SK-N-SH treated with all-trans-retinoic acid at 6 μM for 48 hours (cell line): ENCODE measurements at regions not wholly inside any gene's neighbourhood (a gene's known extent, or its start where the extent isn't known, plus 50 kb on each side); places are given as distances from the start of the nearest gene placed in this dataset.

Experiments used
- ATAC-seq: fragments of 200-7000 bp; cut with Tn5 transposase; 3 replicates; pipeline ENCODE4 v1.9.1; 2020; ENCODE audit warnings: mild to moderate bottlenecking, moderate library complexity
- ARNTL ChIP-seq: fragments of 450-650 bp; formaldehyde crosslinking; IDR thresholded peaks from 2 replicates; pipeline ENCODE4 v1.5.0; 2020; ENCODE audit warnings: low read depth, mild to moderate bottlenecking, moderate library complexity, borderline replicate concordance
- BACH2 ChIP-seq: fragments of 250-450 bp; sonication (Bioruptor Pico); IDR thresholded peaks from 2 replicates; pipeline ENCODE4 v1.9.0; 2021; ENCODE audit warnings: mild to moderate bottlenecking, borderline replicate concordance
- CSDC2 ChIP-seq: fragments of 250-450 bp; sonication (Bioruptor Pico); IDR thresholded peaks from 2 replicates; pipeline ENCODE4 v1.5.0; 2020; ENCODE audit warnings: mild to moderate bottlenecking, moderate library complexity
- ESRRG ChIP-seq: fragments of 250-450 bp; sonication (Bioruptor Pico); IDR thresholded peaks from 2 replicates; pipeline ENCODE4 v1.6.1; 2021; ENCODE audit warnings: mild to moderate bottlenecking
- GLIS3 ChIP-seq: fragments of 250-450 bp; sonication (Bioruptor Pico); IDR thresholded peaks from 2 replicates; pipeline ENCODE4 v1.5.0; 2020; ENCODE audit warnings: mild to moderate bottlenecking, moderate library complexity
- ISL1 ChIP-seq: fragments of 250-450 bp; sonication (Bioruptor Pico); IDR thresholded peaks from 2 replicates; pipeline ENCODE4 v2.1.2; 2022; ENCODE audit warnings: mild to moderate bottlenecking, moderate library complexity
- OSR1 ChIP-seq: fragments of 250-450 bp; sonication (Bioruptor Pico); IDR thresholded peaks from 2 replicates; pipeline ENCODE4 v1.8.0; 2022; ENCODE audit warnings: moderate library complexity, mild to moderate bottlenecking, inconsistent platforms
- TCF4 ChIP-seq: fragments of 250-450 bp; sonication (Bioruptor Pico); IDR thresholded peaks from 2 replicates; pipeline ENCODE4 v1.8.0; 2021; ENCODE audit warnings: mild to moderate bottlenecking, moderate library complexity, borderline replicate concordance
- TOX ChIP-seq: fragments of 250-450 bp; sonication (Bioruptor Pico); IDR thresholded peaks from 2 replicates; pipeline ENCODE4 v1.8.0; 2021; ENCODE audit warnings: mild to moderate bottlenecking, moderate library complexity, borderline replicate concordance
- ZC3H10 ChIP-seq: fragments of 250-450 bp; sonication (Bioruptor Pico); IDR thresholded peaks from 2 replicates; pipeline ENCODE4 v1.5.1; 2021; ENCODE audit warnings: mild to moderate bottlenecking, moderate library complexity
- ZFP3 ChIP-seq: fragments of 250-450 bp; sonication (Bioruptor Pico); IDR thresholded peaks from 2 replicates; pipeline ENCODE4 v1.5.0; 2020; ENCODE audit warnings: mild to moderate bottlenecking, moderate library complexity
- ZFP30 ChIP-seq: fragments of 450-650 bp; formaldehyde crosslinking; IDR thresholded peaks from 2 replicates; pipeline ENCODE4 v1.5.0; 2022; ENCODE audit warnings: mild to moderate bottlenecking, moderate library complexity
- ZNF8 ChIP-seq: fragments of 450-650 bp; formaldehyde crosslinking; IDR thresholded peaks from 2 replicates; pipeline ENCODE4 v1.5.0; 2020; ENCODE audit warnings: mild to moderate bottlenecking, moderate library complexity
- TF ChIP-seq, protein P1 (sequence below): fragments of 250-450 bp; sonication (Bioruptor Pico); IDR thresholded peaks from 2 replicates; pipeline ENCODE4 v1.5.1; 2021; ENCODE audit warnings: mild to moderate bottlenecking, moderate library complexity
- TF ChIP-seq, protein P2 (sequence below): fragments of 250-450 bp; sonication (Bioruptor Pico); IDR thresholded peaks from 2 replicates; pipeline ENCODE4 v1.5.1; 2020; ENCODE audit warnings: low read depth, mild to moderate bottlenecking, moderate library complexity
- TF ChIP-seq, protein P3 (sequence below): fragments of 250-450 bp; sonication (Bioruptor Pico); IDR thresholded peaks from 2 replicates; pipeline ENCODE4 v1.8.0; 2021; ENCODE audit warnings: low read depth, mild to moderate bottlenecking, moderate library complexity, borderline replicate concordance
- TF ChIP-seq, protein P4 (sequence below): fragments of 250-450 bp; sonication (Bioruptor Pico); IDR thresholded peaks from 2 replicates; pipeline ENCODE4 v1.5.0; 2020; ENCODE audit warnings: mild to moderate bottlenecking, moderate library complexity

DNA sequence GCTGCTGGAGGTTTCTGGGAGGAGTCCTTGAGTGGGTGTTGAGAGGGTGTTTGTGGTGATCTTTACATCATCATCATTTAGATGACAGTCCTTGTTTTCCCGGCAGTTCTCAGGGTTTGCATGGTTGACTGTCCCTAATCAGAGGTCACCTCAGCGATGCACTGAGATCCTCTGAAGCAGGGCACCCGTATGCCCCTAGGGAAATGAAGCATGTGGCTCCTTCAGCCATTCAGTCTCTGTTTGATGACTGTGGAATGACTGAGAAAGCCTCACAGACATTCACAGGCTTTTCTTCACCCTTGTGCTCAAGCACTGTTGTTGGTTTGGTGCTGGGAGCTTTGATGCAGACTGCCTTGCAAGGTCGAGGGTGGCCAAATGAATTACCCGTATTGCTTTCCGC, 474.7 kb downstream of the SPRY1 start:
- ATAC-seq: no peak
- TF ChIP-seq, protein P1, sequence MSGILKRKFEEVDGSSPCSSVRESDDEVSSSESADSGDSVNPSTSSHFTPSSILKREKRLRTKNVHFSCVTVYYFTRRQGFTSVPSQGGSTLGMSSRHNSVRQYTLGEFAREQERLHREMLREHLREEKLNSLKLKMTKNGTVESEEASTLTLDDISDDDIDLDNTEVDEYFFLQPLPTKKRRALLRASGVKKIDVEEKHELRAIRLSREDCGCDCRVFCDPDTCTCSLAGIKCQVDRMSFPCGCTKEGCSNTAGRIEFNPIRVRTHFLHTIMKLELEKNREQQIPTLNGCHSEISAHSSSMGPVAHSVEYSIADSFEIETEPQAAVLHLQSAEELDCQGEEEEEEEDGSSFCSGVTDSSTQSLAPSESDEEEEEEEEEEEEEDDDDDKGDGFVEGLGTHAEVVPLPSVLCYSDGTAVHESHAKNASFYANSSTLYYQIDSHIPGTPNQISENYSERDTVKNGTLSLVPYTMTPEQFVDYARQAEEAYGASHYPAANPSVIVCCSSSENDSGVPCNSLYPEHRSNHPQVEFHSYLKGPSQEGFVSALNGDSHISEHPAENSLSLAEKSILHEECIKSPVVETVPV (CRISPR knock-in tag): no peak
- no peak for TF ChIP-seq OSR1 (CRISPR knock-in tag)
- TF ChIP-seq TCF4 (CRISPR knock-in tag): no peak
- TF ChIP-seq, protein P2, sequence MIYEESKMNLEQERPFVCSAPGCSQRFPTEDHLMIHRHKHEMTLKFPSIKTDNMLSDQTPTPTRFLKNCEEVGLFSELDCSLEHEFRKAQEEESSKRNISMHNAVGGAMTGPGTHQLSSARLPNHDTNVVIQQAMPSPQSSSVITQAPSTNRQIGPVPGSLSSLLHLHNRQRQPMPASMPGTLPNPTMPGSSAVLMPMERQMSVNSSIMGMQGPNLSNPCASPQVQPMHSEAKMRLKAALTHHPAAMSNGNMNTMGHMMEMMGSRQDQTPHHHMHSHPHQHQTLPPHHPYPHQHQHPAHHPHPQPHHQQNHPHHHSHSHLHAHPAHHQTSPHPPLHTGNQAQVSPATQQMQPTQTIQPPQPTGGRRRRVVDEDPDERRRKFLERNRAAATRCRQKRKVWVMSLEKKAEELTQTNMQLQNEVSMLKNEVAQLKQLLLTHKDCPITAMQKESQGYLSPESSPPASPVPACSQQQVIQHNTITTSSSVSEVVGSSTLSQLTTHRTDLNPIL (CRISPR knock-in tag): no peak
- TF ChIP-seq, protein P3, sequence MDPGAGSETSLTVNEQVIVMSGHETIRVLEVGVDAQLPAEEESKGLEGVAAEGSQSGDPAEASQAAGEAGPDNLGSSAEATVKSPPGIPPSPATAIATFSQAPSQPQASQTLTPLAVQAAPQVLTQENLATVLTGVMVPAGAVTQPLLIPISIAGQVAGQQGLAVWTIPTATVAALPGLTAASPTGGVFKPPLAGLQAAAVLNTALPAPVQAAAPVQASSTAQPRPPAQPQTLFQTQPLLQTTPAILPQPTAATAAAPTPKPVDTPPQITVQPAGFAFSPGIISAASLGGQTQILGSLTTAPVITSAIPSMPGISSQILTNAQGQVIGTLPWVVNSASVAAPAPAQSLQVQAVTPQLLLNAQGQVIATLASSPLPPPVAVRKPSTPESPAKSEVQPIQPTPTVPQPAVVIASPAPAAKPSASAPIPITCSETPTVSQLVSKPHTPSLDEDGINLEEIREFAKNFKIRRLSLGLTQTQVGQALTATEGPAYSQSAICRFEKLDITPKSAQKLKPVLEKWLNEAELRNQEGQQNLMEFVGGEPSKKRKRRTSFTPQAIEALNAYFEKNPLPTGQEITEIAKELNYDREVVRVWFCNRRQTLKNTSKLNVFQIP (CRISPR knock-in tag): no peak

DNA sequence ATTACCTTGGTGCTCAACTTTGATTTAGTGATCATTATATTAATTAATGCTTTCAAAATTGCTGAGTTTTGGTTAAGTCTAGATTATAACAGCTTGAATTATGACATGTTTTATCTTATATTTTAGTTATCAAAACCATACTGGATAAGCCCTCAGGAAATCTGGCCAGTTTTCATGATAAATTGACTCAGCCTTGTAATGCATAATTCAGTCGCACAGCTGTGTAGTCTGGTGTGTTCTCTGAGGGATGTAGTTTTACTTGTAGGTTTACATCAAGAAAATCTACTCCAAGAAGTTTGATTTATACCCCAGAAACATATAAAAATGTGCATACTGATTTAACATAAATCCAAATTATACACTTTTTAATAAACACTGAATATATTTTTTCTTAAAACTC, 477.5 kb downstream of the SPRY1 start:
- no peak for ATAC-seq
- TF ChIP-seq GLIS3 (CRISPR knock-in tag) (no peak), BACH2 (CRISPR knock-in tag) (no peak), ZC3H10 (no peak), TOX (CRISPR knock-in tag) (no peak), ARNTL (no peak), CSDC2 (CRISPR knock-in tag) (no peak)
- TF ChIP-seq, protein P4, sequence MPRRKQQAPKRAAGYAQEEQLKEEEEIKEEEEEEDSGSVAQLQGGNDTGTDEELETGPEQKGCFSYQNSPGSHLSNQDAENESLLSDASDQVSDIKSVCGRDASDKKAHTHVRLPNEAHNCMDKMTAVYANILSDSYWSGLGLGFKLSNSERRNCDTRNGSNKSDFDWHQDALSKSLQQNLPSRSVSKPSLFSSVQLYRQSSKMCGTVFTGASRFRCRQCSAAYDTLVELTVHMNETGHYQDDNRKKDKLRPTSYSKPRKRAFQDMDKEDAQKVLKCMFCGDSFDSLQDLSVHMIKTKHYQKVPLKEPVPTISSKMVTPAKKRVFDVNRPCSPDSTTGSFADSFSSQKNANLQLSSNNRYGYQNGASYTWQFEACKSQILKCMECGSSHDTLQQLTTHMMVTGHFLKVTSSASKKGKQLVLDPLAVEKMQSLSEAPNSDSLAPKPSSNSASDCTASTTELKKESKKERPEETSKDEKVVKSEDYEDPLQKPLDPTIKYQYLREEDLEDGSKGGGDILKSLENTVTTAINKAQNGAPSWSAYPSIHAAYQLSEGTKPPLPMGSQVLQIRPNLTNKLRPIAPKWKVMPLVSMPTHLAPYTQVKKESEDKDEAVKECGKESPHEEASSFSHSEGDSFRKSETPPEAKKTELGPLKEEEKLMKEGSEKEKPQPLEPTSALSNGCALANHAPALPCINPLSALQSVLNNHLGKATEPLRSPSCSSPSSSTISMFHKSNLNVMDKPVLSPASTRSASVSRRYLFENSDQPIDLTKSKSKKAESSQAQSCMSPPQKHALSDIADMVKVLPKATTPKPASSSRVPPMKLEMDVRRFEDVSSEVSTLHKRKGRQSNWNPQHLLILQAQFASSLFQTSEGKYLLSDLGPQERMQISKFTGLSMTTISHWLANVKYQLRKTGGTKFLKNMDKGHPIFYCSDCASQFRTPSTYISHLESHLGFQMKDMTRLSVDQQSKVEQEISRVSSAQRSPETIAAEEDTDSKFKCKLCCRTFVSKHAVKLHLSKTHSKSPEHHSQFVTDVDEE: 0 out of 2 replicates have a peak, but pooled peaks have one; percentile 21

DNA sequence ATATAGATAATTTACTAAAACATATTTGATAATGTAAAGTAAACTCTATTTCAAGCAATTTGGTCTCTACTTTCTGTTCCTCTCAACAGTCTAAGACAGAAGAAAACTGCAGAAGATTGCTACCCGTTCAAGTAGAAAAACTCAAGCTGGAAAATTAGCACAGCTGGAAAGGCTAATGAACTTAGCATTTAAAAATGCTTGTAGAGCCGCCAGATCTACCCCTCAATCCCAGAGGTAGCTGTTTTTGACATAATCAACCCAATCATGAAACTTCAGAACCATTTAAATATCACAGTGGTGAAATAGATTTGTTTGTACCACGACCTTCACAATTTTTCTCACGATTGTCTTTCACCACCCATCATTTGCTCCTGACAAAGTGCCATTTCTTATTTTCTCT, 479.5 kb downstream of the SPRY1 start:
- TF ChIP-seq ZFP3 (no peak), ISL1 (CRISPR knock-in tag) (no peak), TOX (CRISPR knock-in tag) (no peak), CSDC2 (CRISPR knock-in tag) (no peak), ESRRG (no peak), OSR1 (CRISPR knock-in tag) (no peak), ZFP30 (CRISPR knock-in tag) (no peak), ZNF8 (CRISPR knock-in tag) (no peak), ZC3H10 (no peak), ARNTL (no peak)
- TF ChIP-seq, protein P1 (CRISPR knock-in tag): no peak
- TF ChIP-seq, protein P4: no peak
- TF ChIP-seq, protein P3 (CRISPR knock-in tag): no peak
- no peak for ATAC-seq
